HepG2 (cell line): ENCODE measurements at regions not wholly inside any gene's neighbourhood (a gene's known extent, or its start where the extent isn't known, plus 50 kb on each side); places are given as distances from the start of the nearest gene placed in this dataset.

Experiments
- ATAC-seq: fragments of 200-7000 bp; cut with Tn5 transposase; 3 replicates; pipeline ENCODE4 v1.9.1; 2020; ENCODE audit warnings: mild to moderate bottlenecking, moderate library complexity
- BruUV-seq: library from RNA; stranded (reverse); fragments of 400-500 nt; replicated peaks from 2 replicates; lab custom pipeline; 2021; lab: Mats Ljungman, UMichigan
- CTCF ChIA-PET: fragments of 300-600 bp; formaldehyde crosslinking; extraction: SDS; loops from one replicate; lab custom pipeline; 2021; ENCODE audit warnings: low total read pairs, inconsistent platforms, low intra/inter-chr PET ratio; lab: Yijun Ruan, JAX
- POLR2A ChIA-PET: fragments of 350-600 bp; sonication (Branson Sonifier 250); formaldehyde crosslinking; loops from one replicate; lab custom pipeline; 2020; ENCODE audit warnings: antibody characterized with exemption, inconsistent platforms; lab: Yijun Ruan, JAX
- DNase-seq: peaks from one replicate; pipeline ENCODE4 v3.0.0-alpha.2; 2015; ENCODE audit warnings: low spot score
- FAIRE-seq: peaks from 3 replicates; lab custom pipeline; 2011; peaks lifted over from hg19 to GRCh38; lab: Jason Lieb, UNC
- H2AFZ ChIP-seq: one replicate; pipeline ENCODE4 v1.6.1; 2011; ENCODE audit warnings: low read length, inconsistent platforms
- H3K27ac ChIP-seq: fragments of 300-600 bp; 3 replicates; pipeline ENCODE4 v1.8.0; 2011; ENCODE audit warnings: mixed run types, mild to moderate bottlenecking, mixed read lengths, low read length, inconsistent platforms; ENCODE audit not compliant: insufficient read depth; ENCODE audit errors: extremely low read length
- H3K27me3 ChIP-seq, 2 experiments: fragments of 200-600 bp in 1 of 2; 2 replicates in 1 of 2; 3 replicates in 1 of 2; pipeline versions ENCODE4 v1.6.0 to v1.8.0; 2011; ENCODE audit warnings: low read length in 2 of 2, mild to moderate bottlenecking in 2 of 2, moderate library complexity in 2 of 2, inconsistent platforms in 1 of 2; ENCODE audit not compliant: insufficient read depth in 2 of 2, control insufficient read depth in 1 of 2
- H3K36me3 ChIP-seq, 2 experiments: fragments of 200-600 bp in 1 of 2; replicated peaks in 1 of 2; 2 replicates in 1 of 2; 3 replicates in 1 of 2; pipeline versions ENCODE4 v1.5.1 to v1.8.0; 2011; ENCODE audit warnings: low read length in 2 of 2, inconsistent platforms in 1 of 2; ENCODE audit not compliant: insufficient read depth in 2 of 2, control insufficient read depth in 1 of 2
- H3K4me1 ChIP-seq: 2 replicates; pipeline ENCODE4 v1.5.1; 2012; ENCODE audit warnings: low read length, inconsistent platforms; ENCODE audit not compliant: insufficient read depth
- H3K4me2 ChIP-seq: 2 replicates; pipeline ENCODE4 v1.6.0; 2011; ENCODE audit warnings: low read depth, low read length, inconsistent platforms
- H3K4me3 ChIP-seq, 3 experiments: fragments of 200-600 bp in 1 of 3; sonication (generic), shearing (Covaris generic) in 1 of 3; replicated peaks in 1 of 3; 2 replicates each; pipeline ENCODE4 v1.5.1; 2011 to 2016; ENCODE audit warnings: low read length in 3 of 3, inconsistent platforms in 2 of 3, low read depth in 2 of 3, mild to moderate bottlenecking in 2 of 3, control low read depth in 1 of 3, mixed read lengths in 1 of 3; ENCODE audit not compliant: insufficient read depth in 1 of 3
- H3K79me2 ChIP-seq: one replicate; pipeline ENCODE4 v1.6.1; 2011; ENCODE audit warnings: low read length, inconsistent platforms; ENCODE audit not compliant: insufficient read depth
- H3K9ac ChIP-seq: 2 replicates; pipeline ENCODE4 v1.6.0; 2011; ENCODE audit warnings: mild to moderate bottlenecking, low read depth, low read length, inconsistent platforms; ENCODE audit not compliant: insufficient read depth
- H3K9me3 ChIP-seq: 2 replicates; pipeline ENCODE4 v1.5.1; 2012; ENCODE audit warnings: mild to moderate bottlenecking, low read length
- H4K20me1 ChIP-seq: 2 replicates; pipeline ENCODE4 v1.6.0; 2011; ENCODE audit warnings: inconsistent platforms, mild to moderate bottlenecking, low read length, moderate library complexity; ENCODE audit not compliant: insufficient read depth
- ATAD3A ChIP-seq: sonication (generic); formaldehyde crosslinking; IDR thresholded peaks from 2 replicates; pipeline ENCODE4 v1.4.0; 2020; ENCODE audit warnings: missing genetic modification reagents
- CAMTA2 ChIP-seq: sonication (generic); formaldehyde crosslinking; IDR thresholded peaks from 2 replicates; pipeline ENCODE4 v1.4.0; 2020; ENCODE audit warnings: mild to moderate bottlenecking, missing genetic modification reagents, borderline replicate concordance
- CENPX ChIP-seq: sonication (generic); formaldehyde crosslinking; IDR thresholded peaks from 2 replicates; pipeline ENCODE4 v1.9.0; 2021; ENCODE audit warnings: mild to moderate bottlenecking, missing genetic modification reagents, moderate library complexity
- FOXP1 ChIP-seq, 2 experiments: fragments of 450-650 bp in 1 of 2; IDR thresholded peaks; 2 replicates each; pipeline ENCODE4 v1.6.1; 2017 to 2018; ENCODE audit warnings: antibody characterized with exemption in 1 of 2
- MAFF ChIP-seq: IDR thresholded peaks from 2 replicates; pipeline ENCODE4 v1.6.1; 2011; ENCODE audit warnings: low read depth, low read length, improper control_type of control experiment
- MBD4 ChIP-seq: IDR thresholded peaks from 2 replicates; pipeline ENCODE4 v1.6.1; 2012; ENCODE audit warnings: low read length, inconsistent platforms, borderline replicate concordance
- PAWR ChIP-seq: sonication (generic); formaldehyde crosslinking; IDR thresholded peaks from 2 replicates; pipeline ENCODE4 v1.4.0; 2020; ENCODE audit warnings: missing genetic modification reagents, mild to moderate bottlenecking, borderline replicate concordance
- RARA ChIP-seq: IDR thresholded peaks from 2 replicates; pipeline ENCODE4 v1.6.1; 2016; ENCODE audit warnings: missing genetic modification reagents, missing compliant biosample characterization
- ZNF253 ChIP-seq: sonication (generic); formaldehyde crosslinking; IDR thresholded peaks from 2 replicates; pipeline ENCODE4 v1.8.0; 2022; ENCODE audit warnings: mild to moderate bottlenecking, missing genetic modification reagents, borderline replicate concordance
- ZNF256 ChIP-seq: sonication (generic); formaldehyde crosslinking; conservative IDR thresholded peaks from 2 replicates; pipeline ENCODE4 v1.4.0; 2020; ENCODE audit warnings: missing genetic modification reagents
- ZNF605 ChIP-seq: sonication (generic); formaldehyde crosslinking; IDR thresholded peaks from 2 replicates; pipeline ENCODE4 v1.8.0; 2022; ENCODE audit warnings: mild to moderate bottlenecking, missing genetic modification reagents
- ZNF777 ChIP-seq: sonication (generic); formaldehyde crosslinking; IDR thresholded peaks from 2 replicates; pipeline ENCODE4 v1.4.0; 2020; ENCODE audit warnings: missing genetic modification reagents
- ZNF781 ChIP-seq: sonication (generic); formaldehyde crosslinking; IDR thresholded peaks from 2 replicates; pipeline ENCODE4 v1.5.1; 2020; ENCODE audit warnings: borderline replicate concordance, mild to moderate bottlenecking, missing genetic modification reagents; ENCODE audit errors: not compliant biosample characterization
- WGBS: methylation state at CpG from one replicate; pipeline ENCODE4 v1.1.6; 2017; ENCODE audit warnings: low lambda C conversion rate; 5-methylcytosine and 5-hydroxymethylcytosine counted together
- in situ Hi-C: cut with HindIII; loops from 2 replicates; pipeline ENCODE4 v1.10.0; 2017; ENCODE audit warnings: low pct_unique_long_range_greater_than_20kb; ENCODE audit not compliant: extremely low pct_ligation_motif_present
- intact Hi-C: fragments of 100-400 bp; cut with micrococcal nuclease; formaldehyde crosslinking; loops from one replicate; pipeline ENCODE4 v1.10.0; 2022; ENCODE audit not compliant: unreplicated experiment
- TF ChIP-seq, protein P1 (sequence below): IDR thresholded peaks from 2 replicates; pipeline ENCODE4 v1.6.1; 2018; ENCODE audit warnings: missing genetic modification reagents
- TF ChIP-seq, protein P2 (sequence below): sonication (generic); formaldehyde crosslinking; IDR thresholded peaks from 2 replicates; pipeline ENCODE4 v1.8.1; 2023; ENCODE audit warnings: mild to moderate bottlenecking, missing genetic modification reagents, borderline replicate concordance
- TF ChIP-seq, protein P3 (sequence below): sonication (generic); formaldehyde crosslinking; IDR thresholded peaks from 2 replicates; pipeline ENCODE4 v1.8.1; 2023; ENCODE audit warnings: mild to moderate bottlenecking, missing genetic modification reagents
- TF ChIP-seq, protein P4 (sequence below): sonication (generic); formaldehyde crosslinking; IDR thresholded peaks from 2 replicates; pipeline ENCODE4 v1.8.0; 2023; ENCODE audit warnings: mild to moderate bottlenecking, missing genetic modification reagents
- TF ChIP-seq, protein P5 (sequence below), 2 experiments: sonication (generic) in 1 of 2; formaldehyde crosslinking in 1 of 2; IDR thresholded peaks; 2 replicates each; pipeline versions ENCODE4 v1.5.1 to v1.6.1; 2011 to 2020; ENCODE audit warnings: borderline replicate concordance in 1 of 2, low read depth in 1 of 2, low read length in 1 of 2, mild to moderate bottlenecking in 1 of 2, missing genetic modification reagents in 1 of 2, moderate library complexity in 1 of 2

DNA sequence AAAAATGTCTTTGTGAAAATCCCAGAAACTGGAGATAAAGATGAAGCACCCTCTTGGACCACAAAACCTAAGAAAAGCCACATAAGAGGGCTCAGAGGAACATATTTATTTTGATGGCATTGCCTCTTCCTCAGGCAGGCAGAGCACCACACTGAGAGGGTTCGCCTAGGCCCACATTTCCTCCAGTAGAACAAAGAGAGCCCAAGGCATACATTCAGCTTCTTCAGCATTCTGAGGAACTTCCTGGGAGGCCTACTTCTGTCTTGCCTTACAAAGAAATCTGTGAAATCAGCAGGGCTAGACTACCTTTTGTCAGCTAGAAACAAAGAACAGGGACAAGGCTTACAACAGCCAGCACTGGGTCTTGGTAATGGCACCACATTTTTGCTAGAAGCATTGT, 1325.3 kb downstream of the SI start:
- CTCF ChIA-PET, result no interaction called here
- Histone ChIP-seq H3K9me3 (peaks cover 17% of the 10 kb centered on the region), H3K4me1 (no peaks in the 10 kb centered on the region), H3K27me3 (no peaks in the 10 kb centered on the region), H4K20me1 (no peaks in the 10 kb centered on the region), H3K36me3 (no peaks in the 10 kb centered on the region), H3K4me2 (no peak overlapping the region), H2AFZ (no peak overlapping the region), H3K4me3 (no peak overlapping the region), H3K27ac (no peak overlapping the region), H3K9ac (no peak overlapping the region), H3K79me2 (no peaks in the 10 kb centered on the region)
- intact Hi-C loops (no loop called here), in situ Hi-C loops (no loop called here)
- no peak for DNase-seq
- no peak for ATAC-seq
- no peak for FAIRE-seq
- no CpG with 5 or more reads among the region's 1 CpG for WGBS
- BruUV-seq, result no TSS peak
- POLR2A ChIA-PET, result no interaction called here
- TF ChIP-seq, protein P1, sequence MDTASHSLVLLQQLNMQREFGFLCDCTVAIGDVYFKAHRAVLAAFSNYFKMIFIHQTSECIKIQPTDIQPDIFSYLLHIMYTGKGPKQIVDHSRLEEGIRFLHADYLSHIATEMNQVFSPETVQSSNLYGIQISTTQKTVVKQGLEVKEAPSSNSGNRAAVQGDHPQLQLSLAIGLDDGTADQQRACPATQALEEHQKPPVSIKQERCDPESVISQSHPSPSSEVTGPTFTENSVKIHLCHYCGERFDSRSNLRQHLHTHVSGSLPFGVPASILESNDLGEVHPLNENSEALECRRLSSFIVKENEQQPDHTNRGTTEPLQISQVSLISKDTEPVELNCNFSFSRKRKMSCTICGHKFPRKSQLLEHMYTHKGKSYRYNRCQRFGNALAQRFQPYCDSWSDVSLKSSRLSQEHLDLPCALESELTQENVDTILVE, result no peak
- TF ChIP-seq CENPX (no peak), ZNF781 (CRISPR knock-in tag) (no peak), RARA (CRISPR knock-in tag) (no peak), CAMTA2 (CRISPR knock-in tag) (no peak), ATAD3A (no peak), ZNF605 (CRISPR knock-in tag) (no peak), FOXP1 (IDR thresholded peaks at IDR 0.05) (no peak), FOXP1 (CRISPR knock-in tag; IDR thresholded peaks at IDR 0.05) (no peak), ZNF777 (no peak), ZNF253 (CRISPR knock-in tag) (no peak), PAWR (CRISPR knock-in tag) (no peak), ZNF256 (no peak), MBD4 (no peak), MAFF (no peak)
- TF ChIP-seq, protein P2, sequence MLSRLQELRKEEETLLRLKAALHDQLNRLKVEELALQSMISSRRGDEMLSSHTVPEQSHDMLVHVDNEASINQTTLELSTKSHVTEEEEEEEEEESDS (CRISPR knock-in tag), result no peak
- TF ChIP-seq, protein P3, sequence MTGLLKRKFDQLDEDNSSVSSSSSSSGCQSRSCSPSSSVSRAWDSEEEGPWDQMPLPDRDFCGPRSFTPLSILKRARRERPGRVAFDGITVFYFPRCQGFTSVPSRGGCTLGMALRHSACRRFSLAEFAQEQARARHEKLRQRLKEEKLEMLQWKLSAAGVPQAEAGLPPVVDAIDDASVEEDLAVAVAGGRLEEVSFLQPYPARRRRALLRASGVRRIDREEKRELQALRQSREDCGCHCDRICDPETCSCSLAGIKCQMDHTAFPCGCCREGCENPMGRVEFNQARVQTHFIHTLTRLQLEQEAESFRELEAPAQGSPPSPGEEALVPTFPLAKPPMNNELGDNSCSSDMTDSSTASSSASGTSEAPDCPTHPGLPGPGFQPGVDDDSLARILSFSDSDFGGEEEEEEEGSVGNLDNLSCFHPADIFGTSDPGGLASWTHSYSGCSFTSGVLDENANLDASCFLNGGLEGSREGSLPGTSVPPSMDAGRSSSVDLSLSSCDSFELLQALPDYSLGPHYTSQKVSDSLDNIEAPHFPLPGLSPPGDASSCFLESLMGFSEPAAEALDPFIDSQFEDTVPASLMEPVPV (CRISPR knock-in tag), result no peak
- TF ChIP-seq, protein P4, sequence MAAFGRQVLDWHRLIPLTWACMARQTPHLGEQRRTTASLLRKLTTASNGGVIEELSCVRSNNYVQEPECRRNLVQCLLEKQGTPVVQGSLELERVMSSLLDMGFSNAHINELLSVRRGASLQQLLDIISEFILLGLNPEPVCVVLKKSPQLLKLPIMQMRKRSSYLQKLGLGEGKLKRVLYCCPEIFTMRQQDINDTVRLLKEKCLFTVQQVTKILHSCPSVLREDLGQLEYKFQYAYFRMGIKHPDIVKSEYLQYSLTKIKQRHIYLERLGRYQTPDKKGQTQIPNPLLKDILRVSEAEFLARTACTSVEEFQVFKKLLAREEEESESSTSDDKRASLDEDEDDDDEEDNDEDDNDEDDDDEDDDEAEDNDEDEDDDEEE (CRISPR knock-in tag), result no peak
- TF ChIP-seq, protein P5, sequence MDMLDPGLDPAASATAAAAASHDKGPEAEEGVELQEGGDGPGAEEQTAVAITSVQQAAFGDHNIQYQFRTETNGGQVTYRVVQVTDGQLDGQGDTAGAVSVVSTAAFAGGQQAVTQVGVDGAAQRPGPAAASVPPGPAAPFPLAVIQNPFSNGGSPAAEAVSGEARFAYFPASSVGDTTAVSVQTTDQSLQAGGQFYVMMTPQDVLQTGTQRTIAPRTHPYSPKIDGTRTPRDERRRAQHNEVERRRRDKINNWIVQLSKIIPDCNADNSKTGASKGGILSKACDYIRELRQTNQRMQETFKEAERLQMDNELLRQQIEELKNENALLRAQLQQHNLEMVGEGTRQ (IDR thresholded peaks at IDR 0.05; ENCODE audit: low read depth, low read length), result no peak
- TF ChIP-seq, protein P5 (CRISPR knock-in tag; IDR thresholded peaks at IDR 0.05; ENCODE audit: borderline replicate concordance), result no peak
